K562 (cell line): ENCODE measurements at regions not wholly inside any gene's neighbourhood (a gene's known extent, or its start where the extent isn't known, plus 50 kb on each side); places are given as distances from the start of the nearest gene placed in this dataset.

Experiments
- ATF1 ChIP-seq, 2 experiments: fragments of 450-650 bp in 1 of 2; IDR thresholded peaks; 2 replicates each; pipeline ENCODE4 v1.6.1; 2016; ENCODE audit warnings: missing compliant biosample characterization in 1 of 2, missing genetic modification characterization in 1 of 2
- C11orf30 ChIP-seq: fragments of 450-650 bp; IDR thresholded peaks from 2 replicates; pipeline ENCODE4 v1.6.1; 2016; ENCODE audit warnings: low read depth, mild to moderate bottlenecking
- CCNT2 ChIP-seq: IDR thresholded peaks from 2 replicates; pipeline ENCODE4 v1.6.1; 2011; ENCODE audit warnings: borderline replicate concordance, low read depth, mild to moderate bottlenecking, moderate library complexity, mixed read lengths, low read length; ENCODE audit not compliant: insufficient read length; ENCODE audit errors: extremely low read depth
- MCM5 ChIP-seq: fragments of 450-650 bp; IDR thresholded peaks from 2 replicates; pipeline ENCODE4 v1.6.1; 2016; ENCODE audit warnings: low read depth
- PHF20 ChIP-seq: fragments of 450-650 bp; IDR thresholded peaks from 2 replicates; pipeline ENCODE4 v1.6.1; 2018; ENCODE audit not compliant: partially characterized antibody
- SFPQ ChIP-seq: fragments of 200-400 bp; formaldehyde crosslinking; IDR thresholded peaks from 2 replicates; pipeline ENCODE4 v1.6.1; 2017; ENCODE audit warnings: mild to moderate bottlenecking, low read depth, low read length, moderate library complexity
- TCFL5 ChIP-seq: fragments of 250-450 bp; sonication (Bioruptor Pico); conservative IDR thresholded peaks from 2 replicates; pipeline ENCODE4 v1.6.1; 2021; ENCODE audit warnings: mild to moderate bottlenecking, moderate library complexity, matching md5 sums
- ZNF217 ChIP-seq: sonication (generic); formaldehyde crosslinking; IDR thresholded peaks from 2 replicates; pipeline ENCODE4 v1.8.0; 2022; ENCODE audit warnings: mild to moderate bottlenecking, missing genetic modification reagents
- ZNF232 ChIP-seq: sonication (generic); formaldehyde crosslinking; IDR thresholded peaks from 2 replicates; pipeline ENCODE4 v1.8.0; 2022; ENCODE audit warnings: mild to moderate bottlenecking, missing genetic modification reagents
- ZNF695 ChIP-seq: fragments of 450-650 bp; formaldehyde crosslinking; IDR thresholded peaks from 2 replicates; pipeline ENCODE4 v1.4.0; 2020; ENCODE audit warnings: mild to moderate bottlenecking, moderate library complexity
- TF ChIP-seq, protein P1 (sequence below): fragments of 250-450 bp; sonication (Bioruptor Pico); IDR thresholded peaks from 2 replicates; pipeline ENCODE4 v1.5.0; 2020; ENCODE audit warnings: mild to moderate bottlenecking
- TF ChIP-seq, protein P2 (sequence below), 2 experiments: fragments of 450-650 bp in 1 of 2; sonication (generic) in 1 of 2; formaldehyde crosslinking in 1 of 2; IDR thresholded peaks in 1 of 2; conservative IDR thresholded peaks in 1 of 2; 2 replicates each; pipeline versions ENCODE4 v1.6.1 to v1.8.1; 2016 to 2023; ENCODE audit warnings: mild to moderate bottlenecking in 2 of 2, moderate library complexity in 2 of 2, inconsistent platforms in 1 of 2, missing genetic modification reagents in 1 of 2
- TF ChIP-seq, protein P3 (sequence below): fragments of 250-450 bp; sonication (Bioruptor Pico); IDR thresholded peaks from 2 replicates; pipeline ENCODE4 v1.5.1; 2021; ENCODE audit warnings: mild to moderate bottlenecking

DNA sequence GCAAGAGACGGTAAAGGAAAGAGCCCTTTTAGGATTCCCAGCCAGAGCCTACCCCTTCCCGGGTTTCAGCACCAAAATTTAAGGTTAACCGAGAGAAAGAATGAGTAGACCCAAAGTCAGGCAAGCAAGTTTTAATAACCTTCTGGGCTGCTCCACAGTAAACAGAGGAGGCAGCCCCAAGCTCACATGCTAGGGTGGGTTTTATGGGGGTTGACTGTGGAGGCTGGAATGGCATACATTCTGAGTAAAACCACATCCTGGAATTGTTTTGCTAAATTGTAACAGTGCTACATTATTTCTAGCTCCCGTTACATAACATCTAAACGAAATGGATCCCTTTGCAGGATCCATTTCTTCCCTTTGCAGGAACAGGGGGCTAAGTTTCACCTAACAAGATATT, 102.2 kb upstream of the USP9Y start (continued):
- no peak for TF ChIP-seq SFPQ
- no peak for TF ChIP-seq ZNF695 (CRISPR knock-in tag)
- no peak for TF ChIP-seq ZNF232 (CRISPR knock-in tag)
- TF ChIP-seq, protein P1, sequence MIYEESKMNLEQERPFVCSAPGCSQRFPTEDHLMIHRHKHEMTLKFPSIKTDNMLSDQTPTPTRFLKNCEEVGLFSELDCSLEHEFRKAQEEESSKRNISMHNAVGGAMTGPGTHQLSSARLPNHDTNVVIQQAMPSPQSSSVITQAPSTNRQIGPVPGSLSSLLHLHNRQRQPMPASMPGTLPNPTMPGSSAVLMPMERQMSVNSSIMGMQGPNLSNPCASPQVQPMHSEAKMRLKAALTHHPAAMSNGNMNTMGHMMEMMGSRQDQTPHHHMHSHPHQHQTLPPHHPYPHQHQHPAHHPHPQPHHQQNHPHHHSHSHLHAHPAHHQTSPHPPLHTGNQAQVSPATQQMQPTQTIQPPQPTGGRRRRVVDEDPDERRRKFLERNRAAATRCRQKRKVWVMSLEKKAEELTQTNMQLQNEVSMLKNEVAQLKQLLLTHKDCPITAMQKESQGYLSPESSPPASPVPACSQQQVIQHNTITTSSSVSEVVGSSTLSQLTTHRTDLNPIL (CRISPR knock-in tag): no peak
- TF ChIP-seq, protein P2, sequence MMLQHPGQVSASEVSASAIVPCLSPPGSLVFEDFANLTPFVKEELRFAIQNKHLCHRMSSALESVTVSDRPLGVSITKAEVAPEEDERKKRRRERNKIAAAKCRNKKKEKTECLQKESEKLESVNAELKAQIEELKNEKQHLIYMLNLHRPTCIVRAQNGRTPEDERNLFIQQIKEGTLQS (IDR thresholded peaks at IDR 0.05): no peak
- TF ChIP-seq, protein P2 (CRISPR knock-in tag; conservative IDR thresholded peaks at IDR 0.05): no peak
- TF ChIP-seq CCNT2: no peak
- TF ChIP-seq TCFL5: no peak
- TF ChIP-seq, protein P3, sequence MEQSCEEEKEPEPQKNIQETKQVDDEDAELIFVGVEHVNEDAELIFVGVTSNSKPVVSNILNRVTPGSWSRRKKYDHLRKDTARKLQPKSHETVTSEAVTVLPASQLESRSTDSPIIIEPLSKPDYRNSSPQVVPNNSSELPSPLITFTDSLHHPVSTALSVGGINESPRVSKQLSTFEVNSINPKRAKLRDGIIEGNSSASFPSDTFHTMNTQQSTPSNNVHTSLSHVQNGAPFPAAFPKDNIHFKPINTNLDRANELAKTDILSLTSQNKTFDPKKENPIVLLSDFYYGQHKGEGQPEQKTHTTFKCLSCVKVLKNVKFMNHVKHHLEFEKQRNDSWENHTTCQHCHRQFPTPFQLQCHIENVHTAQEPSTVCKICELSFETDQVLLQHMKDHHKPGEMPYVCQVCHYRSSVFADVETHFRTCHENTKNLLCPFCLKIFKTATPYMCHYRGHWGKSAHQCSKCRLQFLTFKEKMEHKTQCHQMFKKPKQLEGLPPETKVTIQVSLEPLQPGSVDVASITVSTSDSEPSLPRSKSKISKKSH (CRISPR knock-in tag): no peak
- no peak for TF ChIP-seq ZNF217
- TF ChIP-seq C11orf30: no peak
- TF ChIP-seq ATF1 (CRISPR knock-in tag; IDR thresholded peaks at IDR 0.05): no peak
- no peak for TF ChIP-seq ATF1 (tag; IDR thresholded peaks at IDR 0.05)
- TF ChIP-seq MCM5: no peak
- no peak for TF ChIP-seq PHF20
- TF ChIP-seq, all 486 proteins: peak for 0
